Tibial nerve (tissue), 4 donors: ENCODE measurements at regions not wholly inside any gene's neighbourhood (a gene's known extent, or its start where the extent isn't known, plus 50 kb on each side); places are given as distances from the start of the nearest gene placed in this dataset.
A peak's percentile ranks its signal among the peaks of the same experiment; 100 is the strongest.

Experiments
- DNase-seq, 2 donors: peaks; one replicate each; pipeline ENCODE4 v3.0.0-alpha.2; 2019; ENCODE audit warnings: low spot score in 2 of 2
- H3K27ac ChIP-seq, 4 donors: fragments of 200-600 bp; sonication (generic) in 3 of 4; one replicate each; pipeline ENCODE4 v1.5.1; 2017 to 2019; ENCODE audit warnings: mild to moderate bottlenecking in 1 of 4
- H3K27me3 ChIP-seq, 2 donors: fragments of 200-600 bp; sonication (generic) in 1 of 2; one replicate each; pipeline versions ENCODE4 v1.5.1 to v1.6.0; 2017 to 2019
- H3K36me3 ChIP-seq, 3 donors: fragments of 200-600 bp; sonication (generic); one replicate each; pipeline ENCODE4 v1.5.1; 2018 to 2019
- H3K4me1 ChIP-seq, 4 donors: fragments of 200-600 bp; sonication (generic) in 3 of 4; one replicate each; pipeline ENCODE4 v1.5.1; 2017 to 2019
- H3K4me3 ChIP-seq, 4 donors: fragments of 200-600 bp; sonication (generic) in 3 of 4; one replicate each; pipeline ENCODE4 v1.5.1; 2017 to 2019; ENCODE audit warnings: mild to moderate bottlenecking in 1 of 4, moderate library complexity in 1 of 4
- H3K9me3 ChIP-seq, 4 donors: fragments of 200-600 bp; sonication (generic) in 3 of 4; one replicate each; pipeline ENCODE4 v1.5.1; 2017 to 2019
- EP300 ChIP-seq, 2 donors: sonication (generic); formaldehyde crosslinking; IDR thresholded peaks; one replicate each; pipeline ENCODE4 v1.6.1; 2017; ENCODE audit warnings: antibody characterized with exemption in 2 of 2, mild to moderate bottlenecking in 1 of 2
- POLR2A ChIP-seq, 2 donors: fragments of 450-650 bp; IDR thresholded peaks; one replicate each; pipeline ENCODE4 v1.6.1; 2017; ENCODE audit warnings: antibody characterized with exemption in 2 of 2, mild to moderate bottlenecking in 2 of 2, moderate library complexity in 2 of 2
- WGBS, 2 donors: methylation state at CpG; one replicate each; pipeline ENCODE4 v1.1.5; 2018; 5-methylcytosine and 5-hydroxymethylcytosine counted together
- TF ChIP-seq, protein P1 (sequence below), 5 experiments: fragments of 200-600 bp in 3 of 5; fragments of 450-650 bp in 2 of 5; sonication (generic) in 3 of 5; IDR thresholded peaks; one replicate each; pipeline ENCODE4 v1.5.1; 2016 to 2019; ENCODE audit warnings: antibody characterized with exemption in 5 of 5, mild to moderate bottlenecking in 3 of 5, moderate library complexity in 2 of 5

DNA sequence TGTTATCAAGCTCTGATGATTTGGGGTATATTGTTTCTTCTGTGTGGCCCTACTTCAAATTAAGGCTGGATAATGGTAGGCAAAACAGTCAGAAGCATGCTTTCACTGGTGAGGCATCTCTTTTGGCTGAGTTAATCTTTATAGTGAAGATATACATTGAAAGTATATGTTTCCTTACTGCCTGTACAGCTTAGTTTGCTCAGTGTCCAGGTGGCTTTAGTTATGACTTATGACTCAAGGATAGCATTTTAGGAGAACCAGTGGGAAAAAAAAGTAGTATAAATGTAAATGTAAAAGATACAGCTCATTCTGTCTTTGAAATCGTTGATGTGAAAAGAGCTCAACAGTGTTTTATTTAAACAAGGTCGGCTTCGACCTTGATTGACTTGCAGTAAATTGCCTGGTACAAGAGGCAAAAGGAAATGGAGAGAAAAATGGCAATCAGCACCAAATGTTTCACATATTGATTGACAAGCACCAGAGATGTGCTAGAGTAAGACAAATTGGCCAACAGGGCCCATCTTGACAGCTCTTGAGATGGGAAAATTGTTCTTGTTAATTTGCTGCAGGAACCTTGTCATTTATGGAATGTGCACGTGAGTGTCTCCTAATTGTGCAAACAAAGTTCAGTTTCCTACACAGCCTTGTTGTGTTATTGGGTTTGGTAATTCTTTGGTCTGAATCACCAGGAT lies 447.4 kb upstream of the WWC1 start:
- H3K36me3 ChIP-seq: no peaks in the 10 kb centered on the region

DNA sequence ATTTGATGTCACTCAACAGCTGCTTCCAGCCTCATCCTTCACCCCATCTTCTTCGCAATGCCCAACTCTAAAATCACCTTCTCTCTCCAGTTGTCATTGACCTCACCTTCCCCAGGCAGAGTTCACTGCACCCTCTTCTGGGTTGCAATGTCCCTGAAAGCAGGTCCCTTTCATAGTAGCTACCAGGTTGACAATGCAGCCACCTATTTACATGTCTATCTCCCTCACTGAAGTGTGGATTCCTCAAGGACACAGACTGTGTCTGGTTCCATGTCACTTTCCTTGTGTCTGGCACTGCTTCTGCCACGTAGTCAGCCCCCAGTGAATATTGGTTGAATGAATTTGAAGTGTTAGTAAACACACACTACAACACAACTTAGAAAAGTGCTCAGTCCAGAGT lies 445.5 kb upstream of the WWC1 start:
- H3K27me3 ChIP-seq: no peaks in the 10 kb centered on the region
- no peak overlapping the region for H3K27ac ChIP-seq
- no peaks in the 10 kb centered on the region for H3K4me1 ChIP-seq
- H3K36me3 ChIP-seq: no peaks in the 10 kb centered on the region
- TF ChIP-seq POLR2A (IDR thresholded peaks at IDR 0.05) (no peak), EP300 (IDR thresholded peaks at IDR 0.05) (no peak)
- TF ChIP-seq, protein P1, sequence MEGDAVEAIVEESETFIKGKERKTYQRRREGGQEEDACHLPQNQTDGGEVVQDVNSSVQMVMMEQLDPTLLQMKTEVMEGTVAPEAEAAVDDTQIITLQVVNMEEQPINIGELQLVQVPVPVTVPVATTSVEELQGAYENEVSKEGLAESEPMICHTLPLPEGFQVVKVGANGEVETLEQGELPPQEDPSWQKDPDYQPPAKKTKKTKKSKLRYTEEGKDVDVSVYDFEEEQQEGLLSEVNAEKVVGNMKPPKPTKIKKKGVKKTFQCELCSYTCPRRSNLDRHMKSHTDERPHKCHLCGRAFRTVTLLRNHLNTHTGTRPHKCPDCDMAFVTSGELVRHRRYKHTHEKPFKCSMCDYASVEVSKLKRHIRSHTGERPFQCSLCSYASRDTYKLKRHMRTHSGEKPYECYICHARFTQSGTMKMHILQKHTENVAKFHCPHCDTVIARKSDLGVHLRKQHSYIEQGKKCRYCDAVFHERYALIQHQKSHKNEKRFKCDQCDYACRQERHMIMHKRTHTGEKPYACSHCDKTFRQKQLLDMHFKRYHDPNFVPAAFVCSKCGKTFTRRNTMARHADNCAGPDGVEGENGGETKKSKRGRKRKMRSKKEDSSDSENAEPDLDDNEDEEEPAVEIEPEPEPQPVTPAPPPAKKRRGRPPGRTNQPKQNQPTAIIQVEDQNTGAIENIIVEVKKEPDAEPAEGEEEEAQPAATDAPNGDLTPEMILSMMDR (IDR thresholded peaks at IDR 0.05): no peak
- no peak for DNase-seq
- H3K9me3 ChIP-seq: no peaks in the 10 kb centered on the region
- no peak overlapping the region for H3K4me3 ChIP-seq
- 82 to 85% methylated on average over 2 of the region's 2 CpGs for WGBS, 2 donors

More for the DNA sequence above, 447.4 kb upstream of the WWC1 start:
- no peaks in the 10 kb centered on the region for H3K27me3 ChIP-seq
- no peaks in the 10 kb centered on the region for H3K4me1 ChIP-seq
- TF ChIP-seq POLR2A (IDR thresholded peaks at IDR 0.05) (no peak), EP300 (IDR thresholded peaks at IDR 0.05) (no peak)
- TF ChIP-seq, protein P1 (IDR thresholded peaks at IDR 0.05): no peak
- WGBS, 2 donors: 76 to 77% methylated on average over 4 of the region's 4 CpGs
- no peak for DNase-seq
- H3K4me3 ChIP-seq: no peak overlapping the region
- H3K9me3 ChIP-seq: no peaks in the 10 kb centered on the region
- no peak overlapping the region for H3K27ac ChIP-seq

DNA sequence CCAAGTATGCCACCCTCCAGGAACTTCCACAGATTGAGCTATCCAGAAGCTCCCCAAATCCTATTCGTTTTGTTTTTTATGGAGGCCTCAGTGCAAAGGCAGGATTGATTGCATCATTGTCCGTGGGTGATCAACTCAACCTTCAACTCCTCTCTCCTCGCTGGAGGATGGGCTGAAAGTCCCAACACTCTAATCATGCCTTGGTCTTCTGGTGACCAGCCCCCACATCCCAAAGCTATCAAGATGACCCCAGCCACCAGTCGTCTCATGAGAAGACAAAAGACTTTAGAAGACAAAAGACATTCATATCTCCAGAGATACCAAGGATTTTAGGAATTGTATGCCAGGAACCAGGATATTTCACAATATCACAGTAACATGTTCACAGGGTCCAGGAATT lies 441.6 kb upstream of the WWC1 start:
- DNase-seq: no peak

DNA sequence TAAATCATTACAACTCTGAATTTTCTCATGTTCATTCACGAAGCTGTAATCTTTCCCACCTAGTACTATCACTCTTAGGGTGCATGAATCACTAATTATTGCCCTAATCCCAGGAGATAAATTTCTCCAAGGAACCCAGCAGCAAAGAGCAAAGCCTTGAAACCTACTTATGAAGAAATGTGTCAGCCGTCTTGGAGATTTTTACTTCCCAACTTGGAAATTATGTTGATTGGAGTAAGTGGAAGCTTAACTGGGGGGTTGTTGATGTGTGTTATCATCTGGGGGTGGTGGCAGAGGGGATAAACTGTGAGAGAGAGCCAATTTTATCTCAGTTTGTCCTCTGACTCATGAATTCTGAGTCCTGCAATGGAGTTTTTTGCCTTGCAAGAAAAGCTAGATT lies 440.5 kb upstream of the WWC1 start:
- TF ChIP-seq, protein P1 (IDR thresholded peaks at IDR 0.05): no peak
- TF ChIP-seq EP300 (IDR thresholded peaks at IDR 0.05) (no peak), POLR2A (IDR thresholded peaks at IDR 0.05) (no peak)
- peak overlapping the region in 1 of 4 donors; percentile 28 for H3K27ac ChIP-seq
- H3K9me3 ChIP-seq: no peaks in the 10 kb centered on the region
- no peaks in the 10 kb centered on the region for H3K27me3 ChIP-seq
- DNase-seq: no peak
- no peak overlapping the region for H3K4me3 ChIP-seq
- no peaks in the 10 kb centered on the region for H3K4me1 ChIP-seq
- 53 to 62% methylated on average over 2 of the region's 2 CpGs for WGBS, 2 donors
- H3K36me3 ChIP-seq: no peaks in the 10 kb centered on the region

More for the DNA sequence above, 441.6 kb upstream of the WWC1 start:
- H3K36me3 ChIP-seq: no peaks in the 10 kb centered on the region
- H3K27ac ChIP-seq: no peak overlapping the region
- no peak overlapping the region for H3K4me3 ChIP-seq
- H3K9me3 ChIP-seq: no peaks in the 10 kb centered on the region
- 79 to 81% methylated on average over 4 of the region's 4 CpGs for WGBS, 2 donors
- no peaks in the 10 kb centered on the region for H3K4me1 ChIP-seq
- TF ChIP-seq POLR2A (IDR thresholded peaks at IDR 0.05) (no peak), EP300 (IDR thresholded peaks at IDR 0.05) (no peak)
- TF ChIP-seq, protein P1 (IDR thresholded peaks at IDR 0.05): no peak
- no peaks in the 10 kb centered on the region for H3K27me3 ChIP-seq

DNA sequence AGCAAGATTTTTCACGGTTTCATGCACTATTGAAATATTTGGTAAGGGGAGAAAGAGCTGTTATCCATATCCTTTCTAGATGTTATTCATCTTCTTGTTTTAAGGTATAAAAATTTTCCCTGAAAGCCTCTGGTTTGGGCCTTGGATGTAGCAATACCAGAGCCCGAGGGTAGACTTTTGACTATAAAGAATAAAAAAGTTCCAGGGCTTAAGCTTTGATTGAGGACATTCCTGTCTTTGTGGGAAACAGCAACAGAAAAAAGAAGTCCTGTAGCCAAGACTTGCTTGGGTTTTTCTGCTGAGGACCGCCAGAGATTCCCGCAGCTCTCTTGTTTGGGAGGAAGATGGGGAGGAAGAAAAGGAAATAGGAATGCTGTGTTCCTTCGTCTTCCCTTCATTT lies 440.0 kb upstream of the WWC1 start:
- no peaks in the 10 kb centered on the region for H3K36me3 ChIP-seq
- H3K27ac ChIP-seq: peak overlapping the region in 1 of 4 donors; percentile 28
- H3K27me3 ChIP-seq: no peaks in the 10 kb centered on the region
- no peak for DNase-seq
- no peaks in the 10 kb centered on the region for H3K4me1 ChIP-seq
- TF ChIP-seq POLR2A (IDR thresholded peaks at IDR 0.05): no peak
- TF ChIP-seq, protein P1 (IDR thresholded peaks at IDR 0.05): no peak
- no peaks in the 10 kb centered on the region for H3K9me3 ChIP-seq
- no peak overlapping the region for H3K4me3 ChIP-seq
- WGBS, 2 donors: 75 to 77% methylated on average over 5 of the region's 5 CpGs
